ENCODE measurements at regions not wholly inside any gene's neighbourhood (a gene's known extent, or its start where the extent isn't known, plus 50 kb on each side); places are given as distances from the start of the nearest gene placed in this dataset.

GRCh38 chr6:48560408-48560807 lies 449.4 kb upstream of the PTCHD4 start:
- TF ChIP-seq, protein P1, sequence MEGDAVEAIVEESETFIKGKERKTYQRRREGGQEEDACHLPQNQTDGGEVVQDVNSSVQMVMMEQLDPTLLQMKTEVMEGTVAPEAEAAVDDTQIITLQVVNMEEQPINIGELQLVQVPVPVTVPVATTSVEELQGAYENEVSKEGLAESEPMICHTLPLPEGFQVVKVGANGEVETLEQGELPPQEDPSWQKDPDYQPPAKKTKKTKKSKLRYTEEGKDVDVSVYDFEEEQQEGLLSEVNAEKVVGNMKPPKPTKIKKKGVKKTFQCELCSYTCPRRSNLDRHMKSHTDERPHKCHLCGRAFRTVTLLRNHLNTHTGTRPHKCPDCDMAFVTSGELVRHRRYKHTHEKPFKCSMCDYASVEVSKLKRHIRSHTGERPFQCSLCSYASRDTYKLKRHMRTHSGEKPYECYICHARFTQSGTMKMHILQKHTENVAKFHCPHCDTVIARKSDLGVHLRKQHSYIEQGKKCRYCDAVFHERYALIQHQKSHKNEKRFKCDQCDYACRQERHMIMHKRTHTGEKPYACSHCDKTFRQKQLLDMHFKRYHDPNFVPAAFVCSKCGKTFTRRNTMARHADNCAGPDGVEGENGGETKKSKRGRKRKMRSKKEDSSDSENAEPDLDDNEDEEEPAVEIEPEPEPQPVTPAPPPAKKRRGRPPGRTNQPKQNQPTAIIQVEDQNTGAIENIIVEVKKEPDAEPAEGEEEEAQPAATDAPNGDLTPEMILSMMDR (IDR thresholded peaks at IDR 0.05), result no peak
- no peak for TF ChIP-seq POLR2A (IDR thresholded peaks at IDR 0.05)
